IPS-NIHi7 (cell line): ENCODE measurements at regions not wholly inside any gene's neighbourhood (a gene's known extent, or its start where the extent isn't known, plus 50 kb on each side); places are given as distances from the start of the nearest gene placed in this dataset.

Source experiments
- DNase-seq: peaks from one replicate; pipeline ENCODE4 v3.0.0; 2012; ENCODE audit warnings: mixed read lengths; ENCODE audit errors: extremely low spot score

GRCh38 chr6:164230259-164230658 is 815.7 kb downstream of the QKI start:
- DNase-seq, result no peak

DNA sequence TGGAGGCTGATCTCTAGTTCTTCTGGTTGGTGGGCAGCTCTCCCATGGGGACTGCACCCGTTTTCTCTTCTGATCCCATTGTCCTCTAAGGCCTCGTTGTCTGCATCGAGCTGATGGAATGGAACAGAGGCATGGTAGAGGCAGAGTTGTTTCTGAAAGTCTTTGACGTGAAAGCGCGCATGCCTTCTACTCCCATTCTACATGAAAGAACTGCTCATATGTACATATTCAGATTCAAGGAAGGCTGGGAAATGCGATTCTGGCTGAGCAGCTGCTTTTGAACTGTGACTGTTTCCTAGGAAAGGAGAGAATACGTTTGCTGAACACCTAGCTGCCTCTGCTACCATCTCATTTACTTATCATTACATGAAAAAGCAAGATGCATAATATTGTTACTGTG is 815.2 kb downstream of the QKI start:
- DNase-seq, result no peak

DNA sequence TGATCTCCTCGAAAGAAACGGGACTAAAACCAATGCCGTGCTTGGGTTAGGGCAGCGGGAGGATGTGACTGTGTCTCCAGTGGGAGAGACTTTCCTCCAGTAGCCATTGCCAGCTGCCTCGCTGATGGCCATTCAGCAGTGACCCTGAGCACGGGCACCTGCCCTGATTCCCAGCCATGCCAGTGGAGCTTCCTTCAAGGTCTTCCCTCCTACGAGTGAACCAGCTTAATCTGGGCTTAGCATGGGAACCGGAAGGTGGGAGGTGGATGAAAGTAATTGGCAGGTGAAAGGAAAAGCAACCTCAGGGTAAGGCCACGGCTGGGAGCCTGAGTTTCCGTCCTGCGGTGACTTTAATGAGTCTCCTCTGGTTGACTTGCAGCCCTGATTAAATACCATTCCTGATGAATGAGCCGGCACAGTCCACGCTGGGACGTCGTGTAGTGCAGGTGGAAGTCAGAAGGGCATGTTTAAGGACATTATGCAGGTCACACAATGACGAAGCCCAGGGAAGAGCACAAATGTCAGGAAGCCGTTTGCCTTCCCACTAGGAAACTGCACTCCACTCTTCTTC is 813.5 kb downstream of the QKI start:
- no peak for DNase-seq

DNA sequence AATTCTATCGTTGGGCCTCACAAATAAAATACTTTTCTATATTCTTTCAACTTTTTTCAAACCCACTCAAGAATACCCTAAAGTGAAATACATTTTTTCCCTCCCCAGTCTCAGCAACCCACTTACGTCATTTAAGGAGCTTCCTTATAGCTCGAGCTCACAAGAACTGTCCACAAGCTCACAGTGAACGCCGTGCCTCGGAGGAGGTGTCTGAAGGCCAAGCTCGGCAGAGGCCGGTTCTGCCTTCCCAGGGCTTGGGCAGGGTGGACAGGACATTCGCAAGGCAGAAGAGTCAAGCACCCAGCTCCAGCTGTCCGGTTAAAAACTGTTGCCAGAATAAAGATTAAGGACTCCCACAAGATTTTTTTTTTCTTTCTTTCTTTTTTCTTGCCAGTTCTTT is 802.3 kb downstream of the QKI start:
- DNase-seq, result no peak

DNA sequence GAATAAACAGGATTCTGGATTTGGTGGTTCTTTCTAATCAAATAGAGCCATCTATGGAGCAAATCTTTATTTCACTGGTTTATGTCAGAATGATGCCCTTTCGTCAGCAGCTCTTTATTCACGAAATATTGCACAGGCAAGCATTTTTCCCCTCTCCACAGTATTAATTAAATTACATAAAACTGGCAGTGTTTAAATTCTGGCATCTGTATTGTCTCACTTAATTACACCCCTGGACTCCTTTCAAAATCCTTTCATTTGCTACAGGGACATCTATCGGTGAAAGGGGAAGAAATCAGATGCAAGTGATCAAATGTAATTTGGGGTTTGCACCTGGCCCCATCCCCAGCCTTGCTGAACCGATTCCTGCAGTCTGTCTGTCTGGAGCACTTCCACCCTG is 801.9 kb downstream of the QKI start:
- no peak for DNase-seq

GRCh38 chr6:164214066-164214465 is 799.5 kb downstream of the QKI start:
- DNase-seq, result no peak

DNA sequence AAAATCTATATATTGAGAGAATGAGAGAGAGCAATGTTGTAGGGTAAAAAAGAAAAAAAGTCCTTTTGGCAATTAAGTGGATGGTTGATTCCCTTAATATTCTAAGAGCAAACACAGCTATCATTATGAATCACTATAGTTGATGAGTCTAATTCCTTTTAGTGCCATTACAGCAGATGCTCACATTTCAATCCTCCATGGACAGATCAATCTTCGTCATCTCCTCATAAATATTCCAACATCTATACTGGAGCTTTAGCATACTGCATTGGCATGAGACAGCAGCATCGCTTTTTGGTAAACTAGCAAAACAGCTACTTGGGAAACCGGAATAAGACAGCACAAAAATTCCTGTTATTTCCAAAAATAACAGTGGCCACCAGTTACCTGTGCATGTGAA is 796.7 kb downstream of the QKI start:
- DNase-seq, result no peak

GRCh38 chr6:164210783-164211182 is 796.3 kb downstream of the QKI start:
- DNase-seq, result no peak

GRCh38 chr6:164210323-164210722 is 795.8 kb downstream of the QKI start:
- no peak for DNase-seq

GRCh38 chr6:164208371-164208770 is 793.9 kb downstream of the QKI start:
- DNase-seq, result no peak

- DNase-seq, result no peak
Observed at GRCh38 chr6:164206807-164207423, 792.4 kb downstream of the QKI start.

GRCh38 chr6:164200071-164200470 is 785.6 kb downstream of the QKI start:
- no peak for DNase-seq

GRCh38 chr6:164195942-164196281 is 781.4 kb downstream of the QKI start:
- DNase-seq, result no peak

DNA sequence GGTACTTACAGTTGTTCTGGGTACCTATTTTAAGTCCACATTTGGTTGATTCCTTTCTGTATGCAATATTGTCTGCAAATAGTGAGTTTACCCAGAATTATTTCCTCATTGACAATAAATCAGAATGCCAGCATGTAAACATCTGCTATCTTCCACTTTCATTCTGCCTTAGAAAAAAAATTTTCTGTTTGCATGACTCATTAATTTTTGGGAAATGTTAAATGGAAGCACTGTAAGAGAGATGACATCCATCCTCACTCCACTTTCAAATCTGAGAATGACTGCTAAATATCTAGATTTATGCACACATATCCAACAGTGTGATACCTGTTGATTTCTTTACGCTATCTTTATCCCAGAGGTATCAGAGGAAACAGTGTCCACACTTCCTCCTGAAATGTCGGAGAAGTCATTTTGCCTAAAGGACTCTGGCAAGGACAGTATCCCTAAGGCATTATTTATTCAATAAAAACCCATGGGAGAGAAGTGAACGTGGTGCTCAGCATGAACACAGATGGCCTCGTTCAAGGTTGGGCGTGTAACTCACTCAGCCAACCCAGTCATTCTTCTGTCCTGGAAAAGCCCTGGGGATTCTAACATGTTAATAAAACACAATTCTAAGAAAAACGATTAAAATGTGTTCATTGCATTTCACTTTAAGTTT is 780.9 kb downstream of the QKI start:
- DNase-seq, result no peak

GRCh38 chr6:164188861-164189260 is 774.3 kb downstream of the QKI start:
- DNase-seq, result no peak

DNA sequence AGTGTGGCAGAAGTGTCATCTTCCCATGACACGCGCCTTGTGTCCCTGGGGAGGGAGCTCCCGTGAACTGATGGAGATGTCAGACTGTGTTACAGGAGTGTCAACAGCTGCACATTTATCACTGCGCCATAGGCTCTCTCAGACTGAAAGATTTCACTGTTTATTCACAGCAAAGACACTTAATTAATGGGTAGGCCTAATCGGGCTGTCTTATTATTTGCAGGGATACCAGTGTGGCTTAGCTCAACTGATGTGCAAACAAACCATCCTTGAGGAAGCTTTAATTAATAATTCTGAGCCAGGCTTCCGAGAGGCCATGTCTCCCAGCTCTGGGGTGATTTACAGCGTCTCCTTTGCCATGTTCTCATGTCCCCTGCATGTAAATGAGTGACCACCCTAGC is 771.0 kb downstream of the QKI start:
- DNase-seq, result no peak

- no peak for DNase-seq
Observed at GRCh38 chr6:164184410-164184809, 769.9 kb downstream of the QKI start.

GRCh38 chr6:164183556-164184123 is 769.1 kb downstream of the QKI start:
- DNase-seq, result no peak

DNA sequence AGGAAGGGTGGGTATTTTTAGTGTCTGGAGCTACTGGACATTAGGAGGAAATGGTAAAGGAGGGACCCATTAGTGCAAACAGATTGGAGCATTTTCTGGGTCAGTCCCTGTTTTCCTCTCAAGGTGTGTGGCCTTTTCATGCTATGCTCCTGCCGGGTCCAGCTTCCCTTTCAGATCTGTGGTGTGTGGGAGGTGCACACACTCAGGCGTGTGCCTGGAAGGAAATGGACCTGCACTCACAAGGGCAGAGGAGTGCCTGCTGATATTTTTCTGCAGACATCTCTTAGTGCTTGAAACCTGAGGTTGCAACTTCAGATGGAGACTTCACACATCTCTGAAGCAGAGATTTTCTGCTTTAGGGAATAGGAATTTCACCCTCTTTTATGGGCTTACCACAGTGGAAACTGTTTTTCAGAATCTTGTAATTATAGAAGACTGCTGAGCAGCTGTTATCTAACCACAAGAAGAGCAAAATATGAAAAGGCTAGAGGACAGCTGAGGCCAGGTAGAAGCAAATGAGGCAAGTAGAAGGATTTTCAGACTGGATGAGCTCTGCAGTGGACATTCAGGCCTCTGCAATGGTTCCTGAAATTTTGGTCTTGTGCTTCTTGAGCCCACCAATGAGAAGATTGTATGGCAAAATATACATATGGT is 764.3 kb downstream of the QKI start:
- no peak for DNase-seq

- no peak for DNase-seq
Observed at GRCh38 chr6:164169355-164169754, 754.8 kb downstream of the QKI start.

GRCh38 chr6:164168595-164168994 is 754.1 kb downstream of the QKI start:
- DNase-seq, result no peak

DNA sequence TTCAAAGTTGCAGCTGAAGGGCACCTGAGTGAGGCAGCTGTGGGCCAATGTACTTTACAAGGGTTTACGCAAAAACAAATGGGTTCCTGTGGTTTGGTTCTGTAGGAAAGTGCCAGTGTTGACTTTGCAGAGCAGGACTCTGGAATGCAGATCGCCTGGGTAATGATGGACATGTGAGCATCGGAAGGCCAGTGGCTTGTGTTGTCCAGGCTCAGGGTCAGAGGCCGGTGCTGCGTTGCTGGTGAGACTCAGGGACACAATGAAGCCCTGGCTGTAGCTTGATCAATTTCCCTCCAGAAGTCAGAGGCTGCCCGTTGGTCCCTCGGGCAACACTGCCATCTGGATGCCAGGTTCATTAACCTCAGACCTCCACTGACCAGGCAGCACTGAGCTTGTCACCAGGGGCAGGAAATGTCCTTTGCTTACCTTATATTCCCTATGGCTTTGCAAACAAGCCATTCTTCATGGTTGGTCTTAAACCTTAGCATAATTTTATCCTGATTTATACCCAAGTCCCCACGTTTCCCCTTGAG is 753.4 kb downstream of the QKI start:
- no peak for DNase-seq

DNA sequence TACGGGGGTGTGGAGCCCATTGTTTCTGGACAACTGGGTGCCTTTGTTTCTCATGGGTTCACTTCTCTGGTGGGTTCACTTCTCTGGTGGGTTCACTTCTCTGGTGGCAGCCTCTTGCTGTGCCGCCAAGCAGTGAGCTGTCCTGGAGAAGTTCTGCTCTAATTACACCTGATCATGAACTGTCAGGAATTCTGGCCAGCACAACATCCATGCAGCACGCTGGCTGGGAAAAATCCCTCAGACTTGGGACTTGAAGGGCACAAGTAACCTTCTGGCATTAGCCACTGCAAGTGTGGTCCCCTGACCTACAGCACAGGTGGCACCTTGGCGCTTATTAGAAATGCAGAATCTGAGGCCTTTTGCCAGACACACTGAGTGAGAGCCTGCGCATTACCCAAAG is 752.5 kb downstream of the QKI start:
- DNase-seq, result no peak
